HL-60 (cell line): ENCODE measurements at regions not wholly inside any gene's neighbourhood (a gene's known extent, or its start where the extent isn't known, plus 50 kb on each side); places are given as distances from the start of the nearest gene placed in this dataset.
"Not testable (repeated sequence)": the region's sequence is repeated elsewhere in the genome, so short reads cannot be mapped to it uniquely, and the experiment has no call there.

Experiments used
- DNase-seq, 2 experiments: peaks; one replicate each; pipeline ENCODE4 v3.0.0-alpha.2; 2010 to 2020; ENCODE audit warnings: low read depth in 1 of 2, low spot score in 1 of 2
- H3K27ac ChIP-seq: fragments of 250-450 bp; sonication (Bioruptor Pico); replicated peaks from 2 replicates; pipeline ENCODE4 v1.5.1; 2020; ENCODE audit warnings: mild to moderate bottlenecking, moderate library complexity
- H3K27me3 ChIP-seq: fragments of 250-450 bp; sonication (Bioruptor Pico); 2 replicates; pipeline ENCODE4 v1.5.1; 2021; ENCODE audit warnings: mild to moderate bottlenecking, moderate library complexity; ENCODE audit not compliant: insufficient read depth, poor library complexity, severe bottlenecking
- H3K4me3 ChIP-seq: replicated peaks from 2 replicates; pipeline ENCODE4 v1.5.1; 2011; ENCODE audit warnings: mild to moderate bottlenecking, control low read depth, low read length; ENCODE audit not compliant: insufficient read depth
- GABPA ChIP-seq: IDR thresholded peaks from 2 replicates; pipeline ENCODE4 v1.6.1; 2012; ENCODE audit warnings: low read depth
- POLR2AphosphoS5 ChIP-seq: IDR thresholded peaks from 2 replicates; pipeline ENCODE4 v1.6.1; 2012; ENCODE audit warnings: low read depth
- SPI1 ChIP-seq: IDR thresholded peaks from 2 replicates; pipeline ENCODE4 v1.6.1; 2012; ENCODE audit warnings: low read depth, mild to moderate bottlenecking, borderline replicate concordance
- TF ChIP-seq, protein P1 (sequence below): IDR thresholded peaks from 2 replicates; pipeline ENCODE4 v1.6.1; 2012; ENCODE audit warnings: low read depth; ENCODE audit not compliant: insufficient replicate concordance
- TF ChIP-seq, protein P2 (sequence below): IDR thresholded peaks from one replicate; pipeline ENCODE4 v1.5.1; 2011; ENCODE audit warnings: low read length, control low read depth, inconsistent platforms; ENCODE audit not compliant: insufficient read depth

GRCh38 chr18:34399892-34400291 lies 175.2 kb upstream of the NOL4 start:
- H3K27ac ChIP-seq = no peak overlapping the region
- H3K27me3 ChIP-seq = no peaks in the 10 kb centered on the region
- TF ChIP-seq GABPA (no peak), SPI1 (no peak), POLR2AphosphoS5 (no peak)
- TF ChIP-seq, protein P1, sequence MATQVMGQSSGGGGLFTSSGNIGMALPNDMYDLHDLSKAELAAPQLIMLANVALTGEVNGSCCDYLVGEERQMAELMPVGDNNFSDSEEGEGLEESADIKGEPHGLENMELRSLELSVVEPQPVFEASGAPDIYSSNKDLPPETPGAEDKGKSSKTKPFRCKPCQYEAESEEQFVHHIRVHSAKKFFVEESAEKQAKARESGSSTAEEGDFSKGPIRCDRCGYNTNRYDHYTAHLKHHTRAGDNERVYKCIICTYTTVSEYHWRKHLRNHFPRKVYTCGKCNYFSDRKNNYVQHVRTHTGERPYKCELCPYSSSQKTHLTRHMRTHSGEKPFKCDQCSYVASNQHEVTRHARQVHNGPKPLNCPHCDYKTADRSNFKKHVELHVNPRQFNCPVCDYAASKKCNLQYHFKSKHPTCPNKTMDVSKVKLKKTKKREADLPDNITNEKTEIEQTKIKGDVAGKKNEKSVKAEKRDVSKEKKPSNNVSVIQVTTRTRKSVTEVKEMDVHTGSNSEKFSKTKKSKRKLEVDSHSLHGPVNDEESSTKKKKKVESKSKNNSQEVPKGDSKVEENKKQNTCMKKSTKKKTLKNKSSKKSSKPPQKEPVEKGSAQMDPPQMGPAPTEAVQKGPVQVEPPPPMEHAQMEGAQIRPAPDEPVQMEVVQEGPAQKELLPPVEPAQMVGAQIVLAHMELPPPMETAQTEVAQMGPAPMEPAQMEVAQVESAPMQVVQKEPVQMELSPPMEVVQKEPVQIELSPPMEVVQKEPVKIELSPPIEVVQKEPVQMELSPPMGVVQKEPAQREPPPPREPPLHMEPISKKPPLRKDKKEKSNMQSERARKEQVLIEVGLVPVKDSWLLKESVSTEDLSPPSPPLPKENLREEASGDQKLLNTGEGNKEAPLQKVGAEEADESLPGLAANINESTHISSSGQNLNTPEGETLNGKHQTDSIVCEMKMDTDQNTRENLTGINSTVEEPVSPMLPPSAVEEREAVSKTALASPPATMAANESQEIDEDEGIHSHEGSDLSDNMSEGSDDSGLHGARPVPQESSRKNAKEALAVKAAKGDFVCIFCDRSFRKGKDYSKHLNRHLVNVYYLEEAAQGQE = no peak
- TF ChIP-seq, protein P2, sequence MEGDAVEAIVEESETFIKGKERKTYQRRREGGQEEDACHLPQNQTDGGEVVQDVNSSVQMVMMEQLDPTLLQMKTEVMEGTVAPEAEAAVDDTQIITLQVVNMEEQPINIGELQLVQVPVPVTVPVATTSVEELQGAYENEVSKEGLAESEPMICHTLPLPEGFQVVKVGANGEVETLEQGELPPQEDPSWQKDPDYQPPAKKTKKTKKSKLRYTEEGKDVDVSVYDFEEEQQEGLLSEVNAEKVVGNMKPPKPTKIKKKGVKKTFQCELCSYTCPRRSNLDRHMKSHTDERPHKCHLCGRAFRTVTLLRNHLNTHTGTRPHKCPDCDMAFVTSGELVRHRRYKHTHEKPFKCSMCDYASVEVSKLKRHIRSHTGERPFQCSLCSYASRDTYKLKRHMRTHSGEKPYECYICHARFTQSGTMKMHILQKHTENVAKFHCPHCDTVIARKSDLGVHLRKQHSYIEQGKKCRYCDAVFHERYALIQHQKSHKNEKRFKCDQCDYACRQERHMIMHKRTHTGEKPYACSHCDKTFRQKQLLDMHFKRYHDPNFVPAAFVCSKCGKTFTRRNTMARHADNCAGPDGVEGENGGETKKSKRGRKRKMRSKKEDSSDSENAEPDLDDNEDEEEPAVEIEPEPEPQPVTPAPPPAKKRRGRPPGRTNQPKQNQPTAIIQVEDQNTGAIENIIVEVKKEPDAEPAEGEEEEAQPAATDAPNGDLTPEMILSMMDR = no peak
- DNase-seq = no peak
- no peak overlapping the region for H3K4me3 ChIP-seq

GRCh38 chr18:34400834-34401233 lies 176.1 kb upstream of the NOL4 start:
- no peak for DNase-seq
- TF ChIP-seq, protein P2 = no peak
- no peak for TF ChIP-seq POLR2AphosphoS5
- TF ChIP-seq, protein P1 = no peak
- Histone ChIP-seq H3K4me3 (no peak overlapping the region), H3K27me3 (no peaks in the 10 kb centered on the region), H3K27ac (no peak overlapping the region)

DNA sequence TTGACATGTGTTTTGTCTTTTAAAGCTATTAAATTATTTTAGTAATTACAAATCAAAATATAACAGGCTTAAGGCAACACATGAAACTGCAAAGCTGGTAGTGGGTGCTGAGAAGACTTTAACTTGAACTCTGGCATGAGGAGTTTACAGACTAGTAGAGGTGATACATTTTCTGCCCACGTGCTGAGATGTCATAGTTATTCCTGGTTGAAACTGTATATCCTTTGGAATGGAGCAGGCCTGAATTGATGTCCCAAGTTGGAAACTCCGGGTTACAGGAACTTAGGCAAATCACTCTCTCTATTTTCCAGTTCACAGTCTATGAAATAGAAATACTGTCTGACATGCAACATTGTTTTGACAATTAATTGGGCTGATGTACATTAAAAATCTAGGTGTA lies 177.1 kb upstream of the NOL4 start:
- TF ChIP-seq, protein P1 = no peak
- TF ChIP-seq, protein P2 = no peak
- TF ChIP-seq GABPA = no peak
- Histone ChIP-seq H3K4me3 (no peak overlapping the region), H3K27ac (no peak overlapping the region), H3K27me3 (no peaks in the 10 kb centered on the region)
- DNase-seq = no peak

DNA sequence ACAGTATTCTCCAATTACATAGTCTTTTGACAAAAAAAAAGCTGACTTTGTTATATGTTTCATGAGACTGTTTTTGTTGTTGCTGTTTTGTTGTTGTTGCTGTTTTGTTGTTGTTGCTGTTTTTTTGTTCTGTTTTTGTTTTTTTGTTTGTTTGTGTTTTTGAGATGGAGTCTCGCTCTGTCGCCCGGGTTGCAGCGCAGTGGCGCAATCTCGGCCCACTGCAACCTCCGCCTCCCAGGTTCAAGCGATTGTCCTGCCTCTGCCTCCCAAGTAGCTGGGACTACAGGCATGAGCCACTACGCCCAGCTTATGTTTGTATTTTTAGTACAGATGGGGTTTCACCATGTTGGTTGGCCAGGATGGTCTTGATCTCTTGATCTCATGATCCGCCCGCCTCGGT lies 182.8 kb upstream of the NOL4 start:
- H3K4me3 ChIP-seq, DNase-seq, H3K27ac ChIP-seq, H3K27me3 ChIP-seq: not testable (repeated sequence)
